ENCODE measurements at regions not wholly inside any gene's neighbourhood (a gene's known extent, or its start where the extent isn't known, plus 50 kb on each side); places are given as distances from the start of the nearest gene placed in this dataset.
"Not testable (repeated sequence)": the region's sequence is repeated elsewhere in the genome, so short reads cannot be mapped to it uniquely, and the experiment has no call there.

DNA sequence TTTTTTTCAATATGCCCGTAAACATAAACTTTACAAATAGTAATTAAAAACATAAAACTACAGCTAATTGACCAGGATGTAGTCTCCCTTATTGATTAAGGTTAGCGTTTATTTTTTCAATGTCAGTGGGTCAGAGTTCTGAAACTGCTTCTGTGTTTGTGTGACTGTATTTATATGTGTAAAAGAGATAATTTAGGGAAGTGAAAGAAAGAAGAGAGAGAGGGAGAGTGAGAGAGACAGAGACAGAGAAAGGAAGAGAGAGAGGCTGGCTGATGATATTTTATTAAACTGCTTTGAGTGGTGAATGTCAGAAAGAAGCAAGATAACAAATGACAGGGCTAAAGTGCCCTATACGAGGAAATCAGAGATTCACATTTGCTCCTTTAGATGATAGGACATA lies 266.1 kb upstream of the PTCHD4 start:
- TF ChIP-seq, protein P1, sequence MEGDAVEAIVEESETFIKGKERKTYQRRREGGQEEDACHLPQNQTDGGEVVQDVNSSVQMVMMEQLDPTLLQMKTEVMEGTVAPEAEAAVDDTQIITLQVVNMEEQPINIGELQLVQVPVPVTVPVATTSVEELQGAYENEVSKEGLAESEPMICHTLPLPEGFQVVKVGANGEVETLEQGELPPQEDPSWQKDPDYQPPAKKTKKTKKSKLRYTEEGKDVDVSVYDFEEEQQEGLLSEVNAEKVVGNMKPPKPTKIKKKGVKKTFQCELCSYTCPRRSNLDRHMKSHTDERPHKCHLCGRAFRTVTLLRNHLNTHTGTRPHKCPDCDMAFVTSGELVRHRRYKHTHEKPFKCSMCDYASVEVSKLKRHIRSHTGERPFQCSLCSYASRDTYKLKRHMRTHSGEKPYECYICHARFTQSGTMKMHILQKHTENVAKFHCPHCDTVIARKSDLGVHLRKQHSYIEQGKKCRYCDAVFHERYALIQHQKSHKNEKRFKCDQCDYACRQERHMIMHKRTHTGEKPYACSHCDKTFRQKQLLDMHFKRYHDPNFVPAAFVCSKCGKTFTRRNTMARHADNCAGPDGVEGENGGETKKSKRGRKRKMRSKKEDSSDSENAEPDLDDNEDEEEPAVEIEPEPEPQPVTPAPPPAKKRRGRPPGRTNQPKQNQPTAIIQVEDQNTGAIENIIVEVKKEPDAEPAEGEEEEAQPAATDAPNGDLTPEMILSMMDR (IDR thresholded peaks at IDR 0.05), result no peak
- Mint-ChIP-seq H3K4me3 (no peak overlapping the region), H3K9me3 (peaks cover 12 to 13% of the 10 kb centered on the region in 2 donors), H3K4me1 (no peaks in the 10 kb centered on the region), H3K27me3 (ENCODE audit: low read depth in 2 of 2) (no peaks in the 10 kb centered on the region), H3K27ac (no peak overlapping the region), H3K36me3 (no peaks in the 10 kb centered on the region)
- no peaks in the 10 kb centered on the region for H3K4me1 ChIP-seq (ENCODE audit: control insufficient read depth, insufficient read depth, low read length)
- no peaks in the 10 kb centered on the region for H3K27me3 ChIP-seq (ENCODE audit: control insufficient read depth, insufficient read depth, low read length)
- H3K4me3 ChIP-seq (ENCODE audit: low read length), result no peak overlapping the region
- no peak for DNase-seq
- ATAC-seq, result no peak
- H3K9me3 ChIP-seq (ENCODE audit: control insufficient read depth, insufficient read depth, low read length), result peaks cover 6% of the 10 kb centered on the region
- WGBS (ENCODE audit: insufficient coverage), result 64% methylated on average over 2 of the region's 3 CpGs
- intact Hi-C loops (cut with micrococcal nuclease), result no loop called here
- no peak overlapping the region for H3K27ac ChIP-seq (ENCODE audit: low read length)
- H3K36me3 ChIP-seq (ENCODE audit: control insufficient read depth, insufficient read depth, low read length), result no peaks in the 10 kb centered on the region

GRCh38 chr6:48371226-48371625 lies 260.2 kb upstream of the PTCHD4 start:
- H3K9me3 Mint-ChIP-seq; H3K36me3 ChIP-seq (ENCODE audit: control insufficient read depth, insufficient read depth, low read length); H3K27ac ChIP-seq (ENCODE audit: low read length); H3K4me3 Mint-ChIP-seq; ATAC-seq; intact Hi-C loops (cut with micrococcal nuclease); H3K36me3 Mint-ChIP-seq; H3K4me1 Mint-ChIP-seq; H3K4me1 ChIP-seq (ENCODE audit: control insufficient read depth, insufficient read depth, low read length); H3K4me3 ChIP-seq (ENCODE audit: low read length); H3K9me3 ChIP-seq (ENCODE audit: control insufficient read depth, insufficient read depth, low read length); H3K27me3 ChIP-seq (ENCODE audit: control insufficient read depth, insufficient read depth, low read length); DNase-seq; H3K27ac Mint-ChIP-seq; H3K27me3 Mint-ChIP-seq (ENCODE audit: low read depth in 2 of 2): not testable (repeated sequence)
- 94% methylated on average over 29 of the region's 34 CpGs for WGBS (ENCODE audit: insufficient coverage)

- Mint-ChIP-seq H3K4me3 (no peak overlapping the region), H3K27ac (no peak overlapping the region)
- no peak for ATAC-seq
These were observed 258.1 kb upstream of the PTCHD4 start for GRCh38 chr6:48369100-48369499.

DNA sequence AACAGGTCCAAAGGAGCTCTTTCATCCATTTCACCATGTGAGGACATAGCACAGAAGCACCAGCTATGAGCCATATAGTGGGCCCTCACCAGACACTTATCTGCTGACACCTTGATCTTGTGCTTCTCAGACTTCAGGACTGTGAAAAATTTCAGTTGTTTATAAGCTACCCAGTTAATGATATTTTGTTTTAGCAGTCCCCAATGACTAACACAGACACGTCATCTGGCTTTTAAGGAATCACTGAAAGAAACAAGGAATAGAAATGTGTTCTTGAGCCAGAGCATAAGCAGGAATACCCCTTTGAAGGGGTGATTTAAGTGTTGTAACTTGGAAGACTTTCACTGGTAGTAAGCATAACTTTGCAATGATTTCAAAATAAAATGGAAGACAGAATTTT lies 214.7 kb upstream of the PTCHD4 start:
- Mint-ChIP-seq H3K36me3 (peaks cover 6% of the 10 kb centered on the region), H3K4me3 (no peak overlapping the region), H3K4me1 (no peaks in the 10 kb centered on the region), H3K27ac (no peak overlapping the region), H3K9me3 (peaks cover 9 to 26% of the 10 kb centered on the region in 2 donors), H3K27me3 (ENCODE audit: low read depth in 2 of 2) (no peaks in the 10 kb centered on the region)
- no peaks in the 10 kb centered on the region for H3K27me3 ChIP-seq (ENCODE audit: control insufficient read depth, insufficient read depth, low read length)
- intact Hi-C loops (cut with micrococcal nuclease), result no loop called here
- no peaks in the 10 kb centered on the region for H3K36me3 ChIP-seq (ENCODE audit: control insufficient read depth, insufficient read depth, low read length)
- no peak for ATAC-seq
- H3K4me3 ChIP-seq (ENCODE audit: low read length), result no peak overlapping the region
- H3K4me1 ChIP-seq (ENCODE audit: control insufficient read depth, insufficient read depth, low read length), result no peaks in the 10 kb centered on the region
- H3K9me3 ChIP-seq (ENCODE audit: control insufficient read depth, insufficient read depth, low read length), result no peaks in the 10 kb centered on the region
- H3K27ac ChIP-seq (ENCODE audit: low read length), result no peak overlapping the region
- 67% methylated on average over 1 of the region's 1 CpG for WGBS (ENCODE audit: insufficient coverage)
- TF ChIP-seq, protein P1 (IDR thresholded peaks at IDR 0.05), result no peak
- DNase-seq, result no peak

More at GRCh38 chr6:48369100-48369499, 258.1 kb upstream of the PTCHD4 start:
- Histone ChIP-seq H3K27ac (ENCODE audit: low read length) (no peak overlapping the region), H3K27me3 (ENCODE audit: control insufficient read depth, insufficient read depth, low read length) (no peaks in the 10 kb centered on the region), H3K4me1 (ENCODE audit: control insufficient read depth, insufficient read depth, low read length) (no peaks in the 10 kb centered on the region), H3K4me3 (ENCODE audit: low read length) (no peak overlapping the region), H3K36me3 (ENCODE audit: control insufficient read depth, insufficient read depth, low read length) (no peaks in the 10 kb centered on the region), H3K9me3 (ENCODE audit: control insufficient read depth, insufficient read depth, low read length) (no peaks in the 10 kb centered on the region)
- Mint-ChIP-seq H3K27me3 (ENCODE audit: low read depth in 2 of 2) (no peaks in the 10 kb centered on the region), H3K36me3 (no peaks in the 10 kb centered on the region), H3K4me1 (no peaks in the 10 kb centered on the region), H3K9me3 (peaks cover 2 to 7% of the 10 kb centered on the region in 2 donors)
- intact Hi-C loops (cut with micrococcal nuclease), result no loop called here
- DNase-seq, result no peak
- WGBS (ENCODE audit: insufficient coverage), result no CpG with 5 or more reads among the region's 2 CpGs
- TF ChIP-seq, protein P1 (IDR thresholded peaks at IDR 0.05), result no peak

All from natural killer cell (primary cell).